WERI-Rb-1 (cell line): ENCODE measurements at regions not wholly inside any gene's neighbourhood (a gene's known extent, or its start where the extent isn't known, plus 50 kb on each side); places are given as distances from the start of the nearest gene placed in this dataset.

ENCODE experiments used
- DNase-seq: peaks from one replicate; pipeline ENCODE4 v3.0.0-alpha.2; 2020
- H3K27ac ChIP-seq: fragments of 250-450 bp; sonication (Bioruptor Pico); 2 replicates; pipeline ENCODE4 v1.5.1; 2020; ENCODE audit warnings: mild to moderate bottlenecking, moderate library complexity
- H3K27me3 ChIP-seq: fragments of 250-450 bp; sonication (Bioruptor Pico); 2 replicates; pipeline ENCODE4 v1.5.1; 2021; ENCODE audit warnings: mild to moderate bottlenecking, low read depth, moderate library complexity; ENCODE audit not compliant: insufficient read depth, severe bottlenecking
- H3K36me3 ChIP-seq: fragments of 250-450 bp; sonication (Bioruptor Pico); 2 replicates; pipeline ENCODE4 v1.5.1; 2020; ENCODE audit warnings: mild to moderate bottlenecking, moderate library complexity
- H3K4me3 ChIP-seq: 2 replicates; pipeline ENCODE4 v1.5.1; 2011; ENCODE audit warnings: low read depth, mild to moderate bottlenecking, control low read depth, low read length
- H3K9me3 ChIP-seq: fragments of 250-450 bp; sonication (Bioruptor Pico); 2 replicates; pipeline ENCODE4 v1.5.1; 2021; ENCODE audit warnings: mild to moderate bottlenecking, moderate library complexity; ENCODE audit not compliant: severe bottlenecking
- TF ChIP-seq, protein P1 (sequence below): IDR thresholded peaks from 2 replicates; pipeline ENCODE4 v1.5.1; 2011; ENCODE audit warnings: low read depth, mild to moderate bottlenecking, control low read depth, inconsistent platforms, low read length

DNA sequence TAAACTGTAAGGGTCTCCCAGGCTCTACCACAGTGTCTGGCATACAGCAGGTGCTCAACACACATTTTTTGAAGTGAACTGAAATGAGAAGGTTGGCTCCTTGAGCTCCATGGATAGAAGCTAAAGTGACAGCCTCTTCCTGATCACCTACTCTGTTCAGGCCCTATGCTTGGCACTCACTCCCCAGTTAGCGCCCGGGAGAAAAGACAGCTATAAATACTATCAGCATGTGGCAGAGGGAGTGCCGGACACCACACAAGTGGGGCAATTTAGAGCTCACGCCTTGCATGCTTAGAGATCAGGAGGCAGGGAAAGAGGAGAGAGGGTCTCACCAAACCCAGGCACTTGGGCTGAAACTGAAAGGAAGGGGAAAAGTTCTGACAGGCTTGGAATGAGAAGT, 195.5 kb downstream of the BUD13 start:
- Histone ChIP-seq H3K9me3 (no peaks in the 10 kb centered on the region), H3K27ac (no peak overlapping the region), H3K4me3 (no peak overlapping the region), H3K36me3 (no peaks in the 10 kb centered on the region), H3K27me3 (no peaks in the 10 kb centered on the region)
- TF ChIP-seq, protein P1, sequence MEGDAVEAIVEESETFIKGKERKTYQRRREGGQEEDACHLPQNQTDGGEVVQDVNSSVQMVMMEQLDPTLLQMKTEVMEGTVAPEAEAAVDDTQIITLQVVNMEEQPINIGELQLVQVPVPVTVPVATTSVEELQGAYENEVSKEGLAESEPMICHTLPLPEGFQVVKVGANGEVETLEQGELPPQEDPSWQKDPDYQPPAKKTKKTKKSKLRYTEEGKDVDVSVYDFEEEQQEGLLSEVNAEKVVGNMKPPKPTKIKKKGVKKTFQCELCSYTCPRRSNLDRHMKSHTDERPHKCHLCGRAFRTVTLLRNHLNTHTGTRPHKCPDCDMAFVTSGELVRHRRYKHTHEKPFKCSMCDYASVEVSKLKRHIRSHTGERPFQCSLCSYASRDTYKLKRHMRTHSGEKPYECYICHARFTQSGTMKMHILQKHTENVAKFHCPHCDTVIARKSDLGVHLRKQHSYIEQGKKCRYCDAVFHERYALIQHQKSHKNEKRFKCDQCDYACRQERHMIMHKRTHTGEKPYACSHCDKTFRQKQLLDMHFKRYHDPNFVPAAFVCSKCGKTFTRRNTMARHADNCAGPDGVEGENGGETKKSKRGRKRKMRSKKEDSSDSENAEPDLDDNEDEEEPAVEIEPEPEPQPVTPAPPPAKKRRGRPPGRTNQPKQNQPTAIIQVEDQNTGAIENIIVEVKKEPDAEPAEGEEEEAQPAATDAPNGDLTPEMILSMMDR, result no peak
- DNase-seq, result no peak

DNA sequence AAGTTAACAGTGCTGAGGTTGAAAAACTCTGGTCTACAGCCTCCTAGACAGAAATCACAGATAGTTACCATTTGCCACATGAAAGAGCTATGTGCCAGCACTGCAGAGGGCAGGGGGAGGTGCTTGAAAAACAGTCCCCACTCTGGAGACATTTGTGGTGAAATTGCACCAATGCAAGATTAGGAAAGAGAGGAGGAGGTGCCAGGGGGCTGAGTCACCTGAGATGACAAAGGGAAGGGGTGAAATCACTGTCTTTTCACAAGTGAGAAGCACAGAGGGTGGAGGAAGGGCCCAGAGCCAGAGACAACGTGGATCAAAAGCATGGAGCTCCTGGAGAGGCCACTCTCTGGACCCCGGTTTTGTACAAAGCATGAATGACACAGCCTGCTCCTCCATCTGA, 196.3 kb downstream of the BUD13 start:
- TF ChIP-seq, protein P1, result no peak
- Histone ChIP-seq H3K9me3 (no peaks in the 10 kb centered on the region), H3K36me3 (no peaks in the 10 kb centered on the region), H3K27me3 (no peaks in the 10 kb centered on the region), H3K4me3 (no peak overlapping the region), H3K27ac (no peak overlapping the region)
- DNase-seq, result no peak

DNA sequence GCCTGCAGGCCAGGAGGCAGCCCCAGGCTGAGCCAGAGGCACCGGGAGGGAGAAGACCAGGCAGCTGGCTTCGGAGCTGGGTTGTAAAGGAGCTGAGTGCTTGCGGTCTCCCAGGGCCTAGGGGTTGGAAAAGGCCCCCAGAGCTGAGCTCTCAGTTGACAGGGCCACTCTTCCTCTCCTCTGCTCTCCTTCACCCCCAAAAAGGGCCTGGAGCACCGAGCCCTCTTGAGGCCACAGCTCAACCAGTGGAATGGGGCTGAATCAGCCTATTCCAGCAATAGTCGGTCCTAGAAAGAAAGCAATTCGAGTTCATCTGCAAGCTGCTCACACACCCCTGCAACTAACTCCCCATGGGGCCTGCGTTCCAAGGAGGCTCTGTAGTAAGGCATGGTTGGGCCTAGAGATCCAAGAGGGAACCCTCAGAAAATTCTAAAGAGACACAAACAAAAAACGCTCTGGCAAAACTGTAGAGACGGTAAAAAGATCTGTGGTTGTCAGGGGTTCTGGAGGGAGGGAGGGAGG, 205.0 kb downstream of the BUD13 start:
- DNase-seq, result no peak
- H3K27me3 ChIP-seq, result no peaks in the 10 kb centered on the region
- peaks cover 12% of the 10 kb centered on the region for H3K9me3 ChIP-seq
- H3K27ac ChIP-seq, result no peak overlapping the region; the same call in 1 of the 2 replicates
- no peak overlapping the region for H3K4me3 ChIP-seq
- TF ChIP-seq, protein P1, result no peak
- H3K36me3 ChIP-seq, result no peaks in the 10 kb centered on the region

DNA sequence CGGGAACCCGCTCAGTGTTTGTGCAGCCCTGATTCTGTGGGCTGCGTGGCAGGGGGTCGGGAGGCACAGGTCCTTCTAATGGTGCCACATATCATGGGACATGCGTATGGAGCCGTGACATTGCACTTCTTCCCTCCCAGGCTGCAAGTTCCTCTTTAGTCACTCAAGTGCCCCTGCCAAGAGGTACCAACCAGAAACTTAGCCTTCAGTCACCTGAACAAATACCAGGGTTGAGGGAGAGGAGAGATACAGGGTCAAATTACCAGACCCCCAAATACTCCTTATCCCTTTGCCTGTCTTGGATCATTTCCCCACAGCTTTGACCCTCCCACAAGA, 209.1 kb downstream of the BUD13 start:
- Histone ChIP-seq H3K27ac (no peak overlapping the region), H3K9me3 (peaks cover 12% of the 10 kb centered on the region), H3K4me3 (no peak overlapping the region), H3K36me3 (no peaks in the 10 kb centered on the region), H3K27me3 (no peaks in the 10 kb centered on the region)
- DNase-seq, result no peak
- TF ChIP-seq, protein P1, result no peak

DNA sequence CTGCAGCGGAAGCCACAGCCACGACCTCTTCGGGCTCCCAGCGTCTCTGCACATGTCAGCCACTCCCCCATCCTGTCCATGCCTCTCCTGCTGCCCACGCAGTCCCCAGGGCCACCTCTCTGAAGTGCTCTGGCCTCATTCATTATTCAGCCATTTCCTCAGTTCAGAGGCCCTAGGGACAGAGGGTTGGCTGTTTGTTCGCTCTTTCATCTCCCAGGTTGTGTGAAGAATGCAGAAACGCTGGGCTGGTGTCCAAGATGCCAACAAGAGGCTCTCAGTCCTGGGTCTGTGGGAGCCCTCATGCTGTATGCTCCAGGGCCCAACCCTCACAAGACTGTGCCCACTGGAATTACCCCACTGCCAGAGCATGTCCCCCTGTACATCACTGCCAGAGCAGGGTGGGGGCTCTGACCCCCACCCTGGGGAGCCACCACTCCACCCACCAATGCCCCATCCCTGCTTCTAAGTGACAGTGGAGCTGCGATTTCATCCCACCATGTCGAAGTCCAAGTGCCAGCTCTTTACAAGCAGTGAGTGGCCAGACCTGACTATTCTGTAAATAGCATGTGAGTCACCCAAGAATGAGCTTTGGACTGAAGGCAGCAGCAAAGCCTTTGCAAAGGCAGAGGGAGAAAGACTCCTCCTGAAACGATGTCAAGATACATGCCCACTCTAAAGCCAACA, 209.6 kb downstream of the BUD13 start:
- no peak for DNase-seq
- Histone ChIP-seq H3K9me3 (peaks cover 12% of the 10 kb centered on the region), H3K27ac (no peak overlapping the region), H3K36me3 (no peaks in the 10 kb centered on the region), H3K27me3 (no peaks in the 10 kb centered on the region), H3K4me3 (no peak overlapping the region)
- TF ChIP-seq, protein P1, result no peak

DNA sequence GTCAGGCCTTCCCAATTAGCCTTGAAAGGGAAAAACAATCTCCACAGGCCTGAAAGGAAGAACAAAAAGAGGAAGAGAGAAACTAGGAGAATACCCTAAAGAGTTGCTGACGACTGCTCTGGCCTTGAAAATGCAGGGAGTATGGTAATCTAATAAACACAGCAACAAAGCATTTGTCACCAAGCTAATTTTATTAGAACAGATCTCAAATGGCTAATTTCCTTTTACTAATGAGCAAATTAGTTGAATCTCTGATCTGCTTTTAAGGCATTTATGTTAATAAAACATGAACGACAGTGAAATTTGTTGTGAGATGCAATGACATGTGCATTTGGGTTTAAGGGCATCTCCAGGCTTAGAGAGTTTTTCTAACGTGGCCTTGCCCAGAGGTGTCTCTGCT, 212.2 kb downstream of the BUD13 start:
- H3K36me3 ChIP-seq, result no peaks in the 10 kb centered on the region
- H3K27ac ChIP-seq, result no peak overlapping the region
- DNase-seq, result no peak
- no peaks in the 10 kb centered on the region for H3K27me3 ChIP-seq
- no peak overlapping the region for H3K4me3 ChIP-seq
- peaks cover 5% of the 10 kb centered on the region for H3K9me3 ChIP-seq
- TF ChIP-seq, protein P1, result no peak
